ENCODE measurements at regions not wholly inside any gene's neighbourhood (a gene's known extent, or its start where the extent isn't known, plus 50 kb on each side); places are given as distances from the start of the nearest gene placed in this dataset.

- no peaks in the 10 kb centered on the region for H3K36me3 ChIP-seq
Measured at GRCh38 chr1:183730886-183731573, 73.9 kb upstream of the RGL1 start.

DNA sequence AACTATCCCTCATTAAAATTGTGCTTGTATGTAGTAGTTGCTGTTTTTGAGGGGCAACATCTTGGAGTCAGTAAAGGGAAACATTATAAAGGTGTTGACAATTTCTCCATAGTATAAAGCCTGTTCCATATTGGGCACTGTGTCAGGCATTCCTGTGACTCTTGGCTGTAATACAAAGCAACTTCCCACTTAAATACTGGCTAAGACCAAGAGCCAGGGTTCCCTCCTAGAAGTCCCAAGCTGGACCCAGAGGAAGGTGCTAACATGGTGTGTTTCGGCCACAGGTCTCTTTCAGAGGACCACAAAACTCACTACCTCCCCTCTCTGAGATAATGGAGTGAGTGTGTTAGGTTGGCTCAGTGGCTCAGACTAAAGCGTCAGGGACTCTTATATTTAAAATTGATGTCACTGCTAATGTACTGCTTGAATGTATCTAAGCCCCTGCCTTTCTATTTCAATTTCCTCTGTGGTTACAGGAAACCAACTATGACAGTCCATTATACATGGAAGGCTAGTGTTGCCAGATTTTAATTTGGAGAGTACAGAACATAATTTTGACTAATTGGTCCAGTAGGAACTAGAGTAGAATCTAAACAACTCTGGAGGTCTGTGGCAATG, 74.7 kb upstream of the RGL1 start:
- ATAC-seq: no peak
- H3K27me3 ChIP-seq: no peaks in the 10 kb centered on the region
- H3K36me3 ChIP-seq: no peaks in the 10 kb centered on the region
- H3K4me1 ChIP-seq: peaks cover 12 to 15% of the 10 kb centered on the region in 2 donors
- no peaks in the 10 kb centered on the region for H3K9me3 ChIP-seq
- intact Hi-C loops (cut with DNase I): no loop called here
- H3K4me3 ChIP-seq: no peak overlapping the region
- no peak for DNase-seq
- H3K27ac ChIP-seq: no peak overlapping the region
- TF ChIP-seq, protein P1, sequence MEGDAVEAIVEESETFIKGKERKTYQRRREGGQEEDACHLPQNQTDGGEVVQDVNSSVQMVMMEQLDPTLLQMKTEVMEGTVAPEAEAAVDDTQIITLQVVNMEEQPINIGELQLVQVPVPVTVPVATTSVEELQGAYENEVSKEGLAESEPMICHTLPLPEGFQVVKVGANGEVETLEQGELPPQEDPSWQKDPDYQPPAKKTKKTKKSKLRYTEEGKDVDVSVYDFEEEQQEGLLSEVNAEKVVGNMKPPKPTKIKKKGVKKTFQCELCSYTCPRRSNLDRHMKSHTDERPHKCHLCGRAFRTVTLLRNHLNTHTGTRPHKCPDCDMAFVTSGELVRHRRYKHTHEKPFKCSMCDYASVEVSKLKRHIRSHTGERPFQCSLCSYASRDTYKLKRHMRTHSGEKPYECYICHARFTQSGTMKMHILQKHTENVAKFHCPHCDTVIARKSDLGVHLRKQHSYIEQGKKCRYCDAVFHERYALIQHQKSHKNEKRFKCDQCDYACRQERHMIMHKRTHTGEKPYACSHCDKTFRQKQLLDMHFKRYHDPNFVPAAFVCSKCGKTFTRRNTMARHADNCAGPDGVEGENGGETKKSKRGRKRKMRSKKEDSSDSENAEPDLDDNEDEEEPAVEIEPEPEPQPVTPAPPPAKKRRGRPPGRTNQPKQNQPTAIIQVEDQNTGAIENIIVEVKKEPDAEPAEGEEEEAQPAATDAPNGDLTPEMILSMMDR (IDR thresholded peaks at IDR 0.05): no peak

More at GRCh38 chr1:183730886-183731573, 73.9 kb upstream of the RGL1 start:
- Histone ChIP-seq H3K27ac (no peak overlapping the region), H3K9me3 (no peaks in the 10 kb centered on the region), H3K27me3 (no peaks in the 10 kb centered on the region), H3K4me3 (no peak overlapping the region), H3K4me1 (peaks cover 17 to 19% of the 10 kb centered on the region in 2 donors)
- no peak for DNase-seq
- TF ChIP-seq, protein P1 (IDR thresholded peaks at IDR 0.05): no peak
- ATAC-seq: no peak
- intact Hi-C loops (cut with DNase I): no loop called here

GRCh38 chr1:183726825-183727224, 73.7 kb upstream of the APOBEC4 start:
- intact Hi-C loops (cut with DNase I): no loop called here
- Histone ChIP-seq H3K4me1 (no peaks in the 10 kb centered on the region), H3K4me3 (no peak overlapping the region), H3K27me3 (no peaks in the 10 kb centered on the region), H3K9me3 (no peaks in the 10 kb centered on the region), H3K36me3 (no peaks in the 10 kb centered on the region), H3K27ac (no peak overlapping the region)
- DNase-seq (no peak), ATAC-seq (no peak)
- TF ChIP-seq, protein P1 (IDR thresholded peaks at IDR 0.05): no peak

- Histone ChIP-seq H3K9me3 (no peaks in the 10 kb centered on the region), H3K4me1 (no peaks in the 10 kb centered on the region), H3K4me3 (no peak overlapping the region), H3K27me3 (no peaks in the 10 kb centered on the region), H3K36me3 (no peaks in the 10 kb centered on the region), H3K27ac (no peak overlapping the region)
- TF ChIP-seq, protein P1 (IDR thresholded peaks at IDR 0.05): no peak
- DNase-seq (no peak), ATAC-seq (no peak)
- intact Hi-C loops (cut with DNase I): no loop called here
Measured at GRCh38 chr1:183724350-183725042, 71.4 kb upstream of the APOBEC4 start.

DNA sequence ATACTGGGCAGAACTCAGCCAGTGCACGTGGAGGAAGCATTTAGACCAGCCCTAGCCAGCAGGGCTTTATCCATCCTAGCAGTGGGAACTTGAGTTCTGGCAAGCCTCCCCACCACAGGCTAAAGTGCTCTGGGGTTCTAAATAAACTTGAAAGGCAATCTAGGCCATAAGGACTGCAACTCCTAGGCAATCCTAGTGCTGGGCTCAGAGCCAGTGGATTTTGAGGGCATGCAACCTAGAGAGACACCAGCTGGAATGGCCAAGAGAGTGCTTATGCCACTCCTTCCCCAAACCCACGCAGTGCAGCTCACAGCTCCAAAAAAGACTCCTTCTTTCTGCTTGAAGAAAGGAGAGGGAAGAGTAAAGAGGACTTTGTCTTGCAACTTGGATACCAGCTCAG, 70.5 kb upstream of the APOBEC4 start:
- TF ChIP-seq, protein P1 (IDR thresholded peaks at IDR 0.05): no peak
- Histone ChIP-seq H3K9me3 (no peaks in the 10 kb centered on the region), H3K4me1 (no peaks in the 10 kb centered on the region), H3K36me3 (no peaks in the 10 kb centered on the region), H3K27ac (no peak overlapping the region), H3K27me3 (no peaks in the 10 kb centered on the region), H3K4me3 (no peak overlapping the region)
- ATAC-seq (no peak), DNase-seq (no peak)
- intact Hi-C loops (cut with DNase I): no loop called here

Measured in left lung (tissue), 4 donors.